Neural progenitor cell (in vitro differentiated cells): ENCODE measurements at regions not wholly inside any gene's neighbourhood (a gene's known extent, or its start where the extent isn't known, plus 50 kb on each side); places are given as distances from the start of the nearest gene placed in this dataset.
A peak's percentile ranks its signal among the peaks of the same experiment; 100 is the strongest.

Source experiments
- DNase-seq: peaks from one replicate; pipeline ENCODE4 v3.0.0-alpha.2; 2016; ENCODE audit warnings: low spot score
- H2AFZ ChIP-seq: fragments of 200-600 bp; sonication (generic); replicated peaks from 2 replicates; pipeline ENCODE4 v1.6.1; 2016; ENCODE audit warnings: antibody characterized with exemption
- H3F3A ChIP-seq: fragments of 200-600 bp; sonication (generic); 2 replicates; pipeline ENCODE4 v1.6.1; 2016; ENCODE audit warnings: antibody characterized with exemption, low read depth
- H3K27ac ChIP-seq: fragments of 200-600 bp; sonication (generic); 2 replicates; pipeline ENCODE4 v1.5.1; 2016; ENCODE audit warnings: mild to moderate bottlenecking
- H3K27me3 ChIP-seq: fragments of 200-600 bp; sonication (generic); 2 replicates; pipeline ENCODE4 v1.6.1; 2016; ENCODE audit warnings: mild to moderate bottlenecking, moderate library complexity
- H3K36me3 ChIP-seq: fragments of 200-600 bp; sonication (generic); 2 replicates; pipeline ENCODE4 v1.5.1; 2016
- H3K4me1 ChIP-seq: fragments of 200-600 bp; sonication (generic); 2 replicates; pipeline ENCODE4 v1.6.1; 2016; ENCODE audit warnings: mixed run types
- H3K4me2 ChIP-seq: fragments of 200-600 bp; sonication (generic); 2 replicates; pipeline ENCODE4 v1.6.1; 2016
- H3K4me3 ChIP-seq: fragments of 200-600 bp; sonication (generic); 2 replicates; pipeline ENCODE4 v1.5.1; 2016
- H3K79me2 ChIP-seq: fragments of 200-600 bp; sonication (generic); 2 replicates; pipeline ENCODE4 v1.6.1; 2016; ENCODE audit warnings: low read depth
- H3K9ac ChIP-seq: fragments of 200-600 bp; sonication (generic); 2 replicates; pipeline ENCODE4 v1.6.1; 2016
- H3K9me3 ChIP-seq: fragments of 200-600 bp; sonication (generic); 2 replicates; pipeline ENCODE4 v1.5.1; 2016; ENCODE audit warnings: low read depth
- H4K20me1 ChIP-seq: fragments of 200-600 bp; sonication (generic); 2 replicates; pipeline ENCODE4 v1.6.1; 2016; ENCODE audit warnings: low read depth
- H3K27ac Mint-ChIP-seq: 3 replicates; pipeline ENCODE4 v1.8.0; 2021; ENCODE audit warnings: mixed read lengths
- H3K27me3 Mint-ChIP-seq: 2 replicates; pipeline ENCODE4 v1.8.0; 2022; ENCODE audit warnings: low read depth, mild to moderate bottlenecking, inconsistent platforms, moderate library complexity, mixed read lengths; ENCODE audit not compliant: insufficient read depth
- H3K36me3 Mint-ChIP-seq: 3 replicates; pipeline ENCODE4 v1.8.0; 2021; ENCODE audit warnings: mixed read lengths
- H3K4me1 Mint-ChIP-seq: 3 replicates; pipeline ENCODE4 v1.8.0; 2021; ENCODE audit warnings: mixed read lengths
- H3K4me3 Mint-ChIP-seq: 3 replicates; pipeline ENCODE4 v1.8.0; 2021; ENCODE audit warnings: mild to moderate bottlenecking, moderate library complexity, mixed read lengths
- H3K9me3 Mint-ChIP-seq: 3 replicates; pipeline ENCODE4 v1.8.0; 2020; ENCODE audit warnings: mixed read lengths
- CTCF ChIP-seq: fragments of 200-600 bp; sonication (generic); IDR thresholded peaks from 2 replicates; pipeline ENCODE4 v1.5.1; 2017; ENCODE audit warnings: antibody characterized with exemption, mild to moderate bottlenecking
- EZH2 ChIP-seq: fragments of 200-600 bp; sonication (generic); IDR thresholded peaks from 2 replicates; pipeline ENCODE4 v1.6.1; 2017; ENCODE audit warnings: antibody characterized with exemption, mild to moderate bottlenecking, moderate library complexity
- EZH2phosphoT487 ChIP-seq: fragments of 200-600 bp; sonication (generic); IDR thresholded peaks from 2 replicates; pipeline ENCODE4 v1.6.1; 2017; ENCODE audit warnings: antibody characterized with exemption

GRCh38 chr5:155761502-155761901, 565.5 kb upstream of the SGCD start:
- TF ChIP-seq CTCF = no peak
- TF ChIP-seq EZH2 = no peak
- no peak for TF ChIP-seq EZH2phosphoT487
- Histone ChIP-seq H4K20me1 (no peaks in the 10 kb centered on the region), H3K36me3 (no peaks in the 10 kb centered on the region), H3K4me2 (no peak overlapping the region), H3K79me2 (no peaks in the 10 kb centered on the region), H3K4me1 (no peaks in the 10 kb centered on the region), H3K27me3 (no peaks in the 10 kb centered on the region), H3F3A (no peaks in the 10 kb centered on the region), H3K4me3 (no peak overlapping the region), H3K9me3 (no peaks in the 10 kb centered on the region), H3K27ac (no peak overlapping the region), H2AFZ (no peak overlapping the region), H3K9ac (no peak overlapping the region)
- Mint-ChIP-seq H3K4me3 (peak overlapping the region; percentile 0), H3K27me3 (peaks cover 2% of the 10 kb centered on the region), H3K27ac (no peak overlapping the region), H3K36me3 (no peaks in the 10 kb centered on the region), H3K9me3 (peaks cover 7% of the 10 kb centered on the region), H3K4me1 (no peaks in the 10 kb centered on the region)
- no peak for DNase-seq

GRCh38 chr5:155765715-155766114, 561.2 kb upstream of the SGCD start:
- Histone ChIP-seq H3K27ac (no peak overlapping the region), H3K4me1 (no peaks in the 10 kb centered on the region), H2AFZ (no peak overlapping the region), H3K4me3 (no peak overlapping the region), H3K4me2 (no peak overlapping the region), H3K27me3 (no peaks in the 10 kb centered on the region), H3K79me2 (no peaks in the 10 kb centered on the region), H3K36me3 (no peaks in the 10 kb centered on the region), H4K20me1 (no peaks in the 10 kb centered on the region), H3K9ac (no peak overlapping the region), H3F3A (no peaks in the 10 kb centered on the region), H3K9me3 (no peaks in the 10 kb centered on the region)
- no peak overlapping the region for H3K27ac Mint-ChIP-seq
- no peaks in the 10 kb centered on the region for H3K4me1 Mint-ChIP-seq
- no peak for DNase-seq
- H3K4me3 Mint-ChIP-seq = no peak overlapping the region
- TF ChIP-seq CTCF (no peak), EZH2phosphoT487 (no peak), EZH2 (no peak)
- H3K9me3 Mint-ChIP-seq = peaks cover 4% of the 10 kb centered on the region
- peaks cover 2% of the 10 kb centered on the region for H3K27me3 Mint-ChIP-seq
- no peaks in the 10 kb centered on the region for H3K36me3 Mint-ChIP-seq

- no peaks in the 10 kb centered on the region for H4K20me1 ChIP-seq
- Mint-ChIP-seq H3K4me3 (no peak overlapping the region), H3K9me3 (no peaks in the 10 kb centered on the region), H3K36me3 (no peaks in the 10 kb centered on the region), H3K27ac (no peak overlapping the region), H3K4me1 (no peaks in the 10 kb centered on the region), H3K27me3 (peaks cover 2% of the 10 kb centered on the region)
- H3K79me2 ChIP-seq = no peaks in the 10 kb centered on the region
- no peaks in the 10 kb centered on the region for H3K27me3 ChIP-seq
- DNase-seq = no peak
- no peak overlapping the region for H3K4me3 ChIP-seq
- TF ChIP-seq CTCF (no peak), EZH2phosphoT487 (no peak), EZH2 (no peak)
- no peak overlapping the region for H3K9ac ChIP-seq
- no peaks in the 10 kb centered on the region for H3F3A ChIP-seq
- H3K4me2 ChIP-seq = no peak overlapping the region
- no peak overlapping the region for H3K27ac ChIP-seq
- no peak overlapping the region for H2AFZ ChIP-seq
- H3K4me1 ChIP-seq = no peaks in the 10 kb centered on the region
- H3K36me3 ChIP-seq = no peaks in the 10 kb centered on the region
- no peaks in the 10 kb centered on the region for H3K9me3 ChIP-seq
Observed at GRCh38 chr5:155767470-155767869, 559.5 kb upstream of the SGCD start.

GRCh38 chr5:155768332-155768731, 558.6 kb upstream of the SGCD start:
- no peak overlapping the region for H3K4me3 Mint-ChIP-seq
- H3K4me1 Mint-ChIP-seq = no peaks in the 10 kb centered on the region
- Histone ChIP-seq H3K4me2 (no peak overlapping the region), H4K20me1 (no peaks in the 10 kb centered on the region), H3K9me3 (no peaks in the 10 kb centered on the region), H3K79me2 (no peaks in the 10 kb centered on the region), H3F3A (no peaks in the 10 kb centered on the region), H3K36me3 (no peaks in the 10 kb centered on the region), H3K9ac (no peak overlapping the region), H3K4me3 (no peak overlapping the region), H3K4me1 (no peaks in the 10 kb centered on the region), H3K27me3 (no peaks in the 10 kb centered on the region), H2AFZ (no peak overlapping the region), H3K27ac (no peak overlapping the region)
- no peak for DNase-seq
- H3K27me3 Mint-ChIP-seq = peaks cover 2% of the 10 kb centered on the region
- H3K27ac Mint-ChIP-seq = no peak overlapping the region
- TF ChIP-seq EZH2phosphoT487 = no peak
- no peak for TF ChIP-seq CTCF
- TF ChIP-seq EZH2 = no peak
- H3K36me3 Mint-ChIP-seq = no peaks in the 10 kb centered on the region
- H3K9me3 Mint-ChIP-seq = no peaks in the 10 kb centered on the region
